ENCODE measurements at regions not wholly inside any gene's neighbourhood (a gene's known extent, or its start where the extent isn't known, plus 50 kb on each side); places are given as distances from the start of the nearest gene placed in this dataset.
"Not testable (repeated sequence)": the region's sequence is repeated elsewhere in the genome, so short reads cannot be mapped to it uniquely, and the experiment has no call there.

GRCh38 chr3:64438812-64439211, 213.5 kb upstream of the PRICKLE2 start:
- H3K27ac ChIP-seq: no peak overlapping the region
- H3K4me3 ChIP-seq: no peak overlapping the region
- intact Hi-C loops (cut with DNase I; ENCODE audit: low total_unique reads): no loop called here
- H3K27me3 ChIP-seq (replicated peaks in 1 of 7): peaks cover 0 to 58% (median 13%) of the 10 kb centered on the region in 7 donors
- 39 to 72% (median 53%) methylated on average over 7 of the region's 7 CpGs for WGBS, 5 donors
- no peaks in the 10 kb centered on the region for H3K36me3 ChIP-seq
- no peaks in the 10 kb centered on the region for H3K4me1 ChIP-seq
- TF ChIP-seq, protein P1, sequence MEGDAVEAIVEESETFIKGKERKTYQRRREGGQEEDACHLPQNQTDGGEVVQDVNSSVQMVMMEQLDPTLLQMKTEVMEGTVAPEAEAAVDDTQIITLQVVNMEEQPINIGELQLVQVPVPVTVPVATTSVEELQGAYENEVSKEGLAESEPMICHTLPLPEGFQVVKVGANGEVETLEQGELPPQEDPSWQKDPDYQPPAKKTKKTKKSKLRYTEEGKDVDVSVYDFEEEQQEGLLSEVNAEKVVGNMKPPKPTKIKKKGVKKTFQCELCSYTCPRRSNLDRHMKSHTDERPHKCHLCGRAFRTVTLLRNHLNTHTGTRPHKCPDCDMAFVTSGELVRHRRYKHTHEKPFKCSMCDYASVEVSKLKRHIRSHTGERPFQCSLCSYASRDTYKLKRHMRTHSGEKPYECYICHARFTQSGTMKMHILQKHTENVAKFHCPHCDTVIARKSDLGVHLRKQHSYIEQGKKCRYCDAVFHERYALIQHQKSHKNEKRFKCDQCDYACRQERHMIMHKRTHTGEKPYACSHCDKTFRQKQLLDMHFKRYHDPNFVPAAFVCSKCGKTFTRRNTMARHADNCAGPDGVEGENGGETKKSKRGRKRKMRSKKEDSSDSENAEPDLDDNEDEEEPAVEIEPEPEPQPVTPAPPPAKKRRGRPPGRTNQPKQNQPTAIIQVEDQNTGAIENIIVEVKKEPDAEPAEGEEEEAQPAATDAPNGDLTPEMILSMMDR (IDR thresholded peaks at IDR 0.05 in 8 of 11, conservative IDR thresholded peaks at IDR 0.05 in 3 of 11): no peak
- TF ChIP-seq POLR2AphosphoS5 (IDR thresholded peaks at IDR 0.05): no peak
- TF ChIP-seq POLR2A (IDR thresholded peaks at IDR 0.05): no peak
- DNase-seq: no peak
- H3K9me3 ChIP-seq: peaks cover 0 to 33% (median 15%) of the 10 kb centered on the region in 8 donors

DNA sequence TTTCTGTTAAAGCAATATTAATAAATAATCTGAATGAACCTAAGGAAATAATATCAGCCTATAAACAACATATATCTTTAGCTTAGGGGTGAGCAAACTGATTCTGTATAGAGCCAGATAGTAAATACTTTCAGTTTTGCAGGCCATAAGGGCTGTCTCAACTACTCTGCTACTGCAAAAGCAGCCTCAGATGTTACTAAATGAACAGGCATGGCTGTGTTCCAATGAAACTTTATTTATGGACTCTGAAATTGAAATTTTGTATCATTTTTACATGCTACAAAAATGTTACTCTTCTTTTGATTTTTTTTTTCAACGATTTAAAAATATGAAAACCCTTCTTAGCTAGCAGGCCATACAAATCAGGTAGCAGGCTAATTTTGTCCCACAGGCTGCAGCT, 212.8 kb upstream of the PRICKLE2 start:
- peaks cover 0 to 39% (median 19%) of the 10 kb centered on the region in 8 donors for H3K9me3 ChIP-seq
- no peak for DNase-seq
- H3K27ac ChIP-seq: no peak overlapping the region
- 59 to 82% (median 79%) methylated on average over 1 of the region's 1 CpG for WGBS, 5 donors
- no peaks in the 10 kb centered on the region for H3K36me3 ChIP-seq
- H3K4me3 ChIP-seq: no peak overlapping the region
- H3K4me1 ChIP-seq: no peaks in the 10 kb centered on the region
- peaks cover 0 to 51% (median 8%) of the 10 kb centered on the region in 7 donors for H3K27me3 ChIP-seq (replicated peaks in 1 of 7)
- TF ChIP-seq POLR2AphosphoS5 (IDR thresholded peaks at IDR 0.05) (no peak), POLR2A (IDR thresholded peaks at IDR 0.05) (no peak)
- intact Hi-C loops (cut with DNase I; ENCODE audit: low total_unique reads): no loop called here

- no peak for DNase-seq
- Histone ChIP-seq H3K36me3 (no peaks in the 10 kb centered on the region), H3K27me3 (replicated peaks in 1 of 7) (peaks cover 0 to 42% (median 2%) of the 10 kb centered on the region in 7 donors), H3K27ac (no peak overlapping the region), H3K4me3 (no peak overlapping the region), H3K9me3 (peaks cover 0 to 39% (median 19%) of the 10 kb centered on the region in 8 donors), H3K4me1 (no peaks in the 10 kb centered on the region)
- TF ChIP-seq, protein P1 (IDR thresholded peaks at IDR 0.05 in 8 of 11, conservative IDR thresholded peaks at IDR 0.05 in 3 of 11): no peak
- TF ChIP-seq POLR2AphosphoS5 (IDR thresholded peaks at IDR 0.05): no peak
- TF ChIP-seq POLR2A (IDR thresholded peaks at IDR 0.05): no peak
- intact Hi-C loops (cut with DNase I; ENCODE audit: low total_unique reads): no loop called here
- WGBS, 5 donors: 79 to 89% (median 82%) methylated on average over 5 of the region's 5 CpGs
Observed at GRCh38 chr3:64437131-64437530, 211.9 kb upstream of the PRICKLE2 start.

DNA sequence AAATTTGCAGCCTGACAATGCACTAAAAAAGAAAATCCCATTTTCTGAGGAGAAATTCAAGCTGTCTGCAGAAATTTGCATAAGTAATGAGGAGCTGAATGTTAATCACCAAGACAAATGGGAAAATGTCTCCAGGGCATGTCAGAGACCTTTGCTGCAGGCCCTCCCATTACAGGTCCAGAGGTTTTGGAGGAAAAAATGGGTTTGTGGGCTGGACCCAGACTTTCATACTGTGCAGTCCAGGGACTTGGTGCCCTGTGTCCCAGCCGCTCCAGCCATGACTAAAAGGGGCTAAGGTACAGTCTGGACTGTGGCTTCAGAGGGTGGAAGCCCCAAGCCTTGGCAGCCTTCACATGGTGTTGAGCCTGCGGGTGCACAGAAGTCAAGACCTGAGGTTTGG, 209.8 kb upstream of the PRICKLE2 start:
- peaks cover 0 to 43% (median 19%) of the 10 kb centered on the region in 8 donors for H3K9me3 ChIP-seq
- H3K4me1 ChIP-seq; intact Hi-C loops (cut with DNase I; ENCODE audit: low total_unique reads); DNase-seq; H3K27ac ChIP-seq; H3K36me3 ChIP-seq; H3K4me3 ChIP-seq: not testable (repeated sequence)
- H3K27me3 ChIP-seq (replicated peaks in 1 of 7): peaks cover 0 to 20% (median 0%) of the 10 kb centered on the region in 7 donors
- WGBS, 5 donors: 90 to 100% (median 94%) methylated on average over 1 to 2 of the region's 2 CpGs

- Histone ChIP-seq H3K27ac (no peak overlapping the region), H3K4me1 (no peaks in the 10 kb centered on the region), H3K4me3 (no peak overlapping the region), H3K9me3 (peaks cover 0 to 43% (median 19%) of the 10 kb centered on the region in 8 donors), H3K36me3 (no peaks in the 10 kb centered on the region), H3K27me3 (replicated peaks in 1 of 7) (peaks cover 0 to 5% (median 0%) of the 10 kb centered on the region in 7 donors)
- DNase-seq: no peak
- WGBS, 5 donors: 80 to 90% (median 84%) methylated on average over 3 of the region's 3 CpGs
- TF ChIP-seq, protein P1 (IDR thresholded peaks at IDR 0.05 in 8 of 11, conservative IDR thresholded peaks at IDR 0.05 in 3 of 11): no peak
- TF ChIP-seq POLR2A (IDR thresholded peaks at IDR 0.05) (no peak), POLR2AphosphoS5 (IDR thresholded peaks at IDR 0.05) (no peak)
- intact Hi-C loops (cut with DNase I; ENCODE audit: low total_unique reads): no loop called here
Observed at GRCh38 chr3:64432870-64433269, 207.6 kb upstream of the PRICKLE2 start.

All from spleen (tissue), 11 donors.